A204.1 (cell line): ENCODE measurements at regions not wholly inside any gene's neighbourhood (a gene's known extent, or its start where the extent isn't known, plus 50 kb on each side); places are given as distances from the start of the nearest gene placed in this dataset.

Experiments used
- FAIRE-seq: peaks from 2 replicates; lab custom pipeline; 2012; peaks lifted over from hg19 to GRCh38; lab: Jason Lieb, UNC

- no peak for FAIRE-seq
These were observed 391.8 kb upstream of the DCN start for GRCh38 chr12:91574391-91574790.

GRCh38 chr12:91572869-91573268 lies 390.3 kb upstream of the DCN start:
- no peak for FAIRE-seq

GRCh38 chr12:91567100-91567485 lies 384.5 kb upstream of the DCN start:
- no peak for FAIRE-seq

- FAIRE-seq, result no peak
These were observed 383.9 kb upstream of the DCN start for GRCh38 chr12:91566328-91567099.

GRCh38 chr12:91565846-91566245 lies 383.2 kb upstream of the DCN start:
- FAIRE-seq, result no peak

- no peak for FAIRE-seq
These were observed 382.6 kb upstream of the DCN start for GRCh38 chr12:91565246-91565645.

GRCh38 chr12:91563011-91563765 lies 380.6 kb upstream of the DCN start:
- no peak for FAIRE-seq

GRCh38 chr12:91562476-91562875 lies 379.9 kb upstream of the DCN start:
- no peak for FAIRE-seq

GRCh38 chr12:91561958-91562325 lies 379.3 kb upstream of the DCN start:
- FAIRE-seq, result no peak

- no peak for FAIRE-seq
These were observed 378.8 kb upstream of the DCN start for GRCh38 chr12:91561301-91561957.

GRCh38 chr12:91556909-91557308 lies 374.3 kb upstream of the DCN start:
- FAIRE-seq, result no peak

GRCh38 chr12:91555436-91556415 lies 373.1 kb upstream of the DCN start:
- no peak for FAIRE-seq

GRCh38 chr12:91551927-91552326 lies 369.3 kb upstream of the DCN start:
- no peak for FAIRE-seq

GRCh38 chr12:91551242-91551641 lies 368.6 kb upstream of the DCN start:
- no peak for FAIRE-seq

- no peak for FAIRE-seq
These were observed 360.0 kb upstream of the DCN start for GRCh38 chr12:91542666-91543065.

GRCh38 chr12:91542067-91542466 lies 359.4 kb upstream of the DCN start:
- FAIRE-seq, result no peak

GRCh38 chr12:91538418-91538817 lies 355.8 kb upstream of the DCN start:
- FAIRE-seq, result no peak

- peak; percentile 37 for FAIRE-seq
These were observed 350.7 kb upstream of the DCN start for GRCh38 chr12:91533366-91533765.

GRCh38 chr12:91529829-91530228 lies 347.2 kb upstream of the DCN start:
- no peak for FAIRE-seq

- FAIRE-seq, result no peak
These were observed 341.2 kb upstream of the DCN start for GRCh38 chr12:91523831-91524230.

GRCh38 chr12:91516695-91517047 lies 334.1 kb upstream of the DCN start:
- FAIRE-seq, result no peak
